CD4-positive, alpha-beta T cell treated with Interferon gamma for 1 hour (primary cell): ENCODE measurements at regions not wholly inside any gene's neighbourhood (a gene's known extent, or its start where the extent isn't known, plus 50 kb on each side); places are given as distances from the start of the nearest gene placed in this dataset.
"Not testable (repeated sequence)": the region's sequence is repeated elsewhere in the genome, so short reads cannot be mapped to it uniquely, and the experiment has no call there.

ENCODE experiments used
- DNase-seq: peaks from one replicate; pipeline ENCODE4 v3.0.0-alpha.2; 2020

- no peak for DNase-seq
These were observed 296.8 kb downstream of the TENT5A start for GRCh38 chr6:81455641-81456040.

- DNase-seq: no peak
These were observed 300.7 kb downstream of the TENT5A start for GRCh38 chr6:81451787-81452186.

- DNase-seq: no peak
These were observed 302.3 kb downstream of the TENT5A start for GRCh38 chr6:81450180-81450579.

GRCh38 chr6:81446509-81446908, 306.0 kb downstream of the TENT5A start:
- no peak for DNase-seq

GRCh38 chr6:81439417-81439816, 313.1 kb downstream of the TENT5A start:
- DNase-seq: no peak

- DNase-seq: no peak
These were observed 315.5 kb downstream of the TENT5A start for GRCh38 chr6:81436990-81437389.

- no peak for DNase-seq
These were observed 339.2 kb downstream of the TENT5A start for GRCh38 chr6:81413306-81413705.

GRCh38 chr6:81401970-81402690, 350.4 kb downstream of the TENT5A start:
- no peak for DNase-seq

- DNase-seq: no peak
These were observed 355.6 kb downstream of the TENT5A start for GRCh38 chr6:81396916-81397315.

- no peak for DNase-seq
These were observed 365.3 kb downstream of the TENT5A start for GRCh38 chr6:81387163-81387562.

- DNase-seq: no peak
These were observed 367.6 kb downstream of the TENT5A start for GRCh38 chr6:81384921-81385320.

- DNase-seq: no peak
These were observed 369.0 kb downstream of the TENT5A start for GRCh38 chr6:81383472-81383871.

- DNase-seq: no peak
These were observed 369.6 kb downstream of the TENT5A start for GRCh38 chr6:81382852-81383251.

GRCh38 chr6:81381382-81381916, 371.0 kb downstream of the TENT5A start:
- no peak for DNase-seq

GRCh38 chr6:81380718-81381338, 371.7 kb downstream of the TENT5A start:
- no peak for DNase-seq

- DNase-seq: no peak
These were observed 375.7 kb downstream of the TENT5A start for GRCh38 chr6:81376745-81377144.

GRCh38 chr6:81373414-81373813, 379.1 kb downstream of the TENT5A start:
- no peak for DNase-seq

- no peak for DNase-seq
These were observed 380.6 kb downstream of the TENT5A start for GRCh38 chr6:81371930-81372329.

GRCh38 chr6:81366972-81367371, 385.5 kb downstream of the TENT5A start:
- no peak for DNase-seq

- DNase-seq: no peak
These were observed 390.2 kb downstream of the TENT5A start for GRCh38 chr6:81362246-81362645.

- no peak for DNase-seq
These were observed 399.2 kb downstream of the TENT5A start for GRCh38 chr6:81353262-81353661.

- not testable (repeated sequence) for DNase-seq
These were observed 408.5 kb downstream of the TENT5A start for GRCh38 chr6:81344026-81344425.

- DNase-seq: no peak
These were observed 411.5 kb downstream of the TENT5A start for GRCh38 chr6:81340946-81341345.

- DNase-seq: no peak
These were observed 421.0 kb downstream of the TENT5A start for GRCh38 chr6:81331526-81331925.

- no peak for DNase-seq
These were observed 423.8 kb downstream of the TENT5A start for GRCh38 chr6:81328700-81329099.
